Nephron progenitor cell (in vitro differentiated cells): ENCODE measurements at regions not wholly inside any gene's neighbourhood (a gene's known extent, or its start where the extent isn't known, plus 50 kb on each side); places are given as distances from the start of the nearest gene placed in this dataset.

Source experiments
- DNase-seq: peaks from one replicate; pipeline ENCODE4 v3.0.0; 2021
- H3K27ac Mint-ChIP-seq: 2 replicates; pipeline ENCODE4 v1.8.0; 2021; ENCODE audit warnings: mild to moderate bottlenecking, moderate library complexity, mixed read lengths
- H3K27me3 Mint-ChIP-seq: 2 replicates; pipeline ENCODE4 v1.8.0; 2021; ENCODE audit warnings: mild to moderate bottlenecking, low read depth, mixed read lengths; ENCODE audit not compliant: poor library complexity
- H3K36me3 Mint-ChIP-seq: 2 replicates; pipeline ENCODE4 v1.8.0; 2021; ENCODE audit warnings: low read depth, mixed read lengths
- H3K4me1 Mint-ChIP-seq: 2 replicates; pipeline ENCODE4 v1.8.0; 2021; ENCODE audit warnings: mixed read lengths
- H3K4me3 Mint-ChIP-seq: 2 replicates; pipeline ENCODE4 v1.8.0; 2021; ENCODE audit warnings: mild to moderate bottlenecking, moderate library complexity, mixed read lengths
- H3K9me3 Mint-ChIP-seq: 2 replicates; pipeline ENCODE4 v1.8.0; 2021; ENCODE audit warnings: mild to moderate bottlenecking, moderate library complexity, mixed read lengths
- CTCF ChIP-seq: fragments of 200-600 bp; sonication (generic); IDR thresholded peaks from 2 replicates; pipeline ENCODE4 v1.5.0; 2021; ENCODE audit warnings: antibody characterized with exemption

DNA sequence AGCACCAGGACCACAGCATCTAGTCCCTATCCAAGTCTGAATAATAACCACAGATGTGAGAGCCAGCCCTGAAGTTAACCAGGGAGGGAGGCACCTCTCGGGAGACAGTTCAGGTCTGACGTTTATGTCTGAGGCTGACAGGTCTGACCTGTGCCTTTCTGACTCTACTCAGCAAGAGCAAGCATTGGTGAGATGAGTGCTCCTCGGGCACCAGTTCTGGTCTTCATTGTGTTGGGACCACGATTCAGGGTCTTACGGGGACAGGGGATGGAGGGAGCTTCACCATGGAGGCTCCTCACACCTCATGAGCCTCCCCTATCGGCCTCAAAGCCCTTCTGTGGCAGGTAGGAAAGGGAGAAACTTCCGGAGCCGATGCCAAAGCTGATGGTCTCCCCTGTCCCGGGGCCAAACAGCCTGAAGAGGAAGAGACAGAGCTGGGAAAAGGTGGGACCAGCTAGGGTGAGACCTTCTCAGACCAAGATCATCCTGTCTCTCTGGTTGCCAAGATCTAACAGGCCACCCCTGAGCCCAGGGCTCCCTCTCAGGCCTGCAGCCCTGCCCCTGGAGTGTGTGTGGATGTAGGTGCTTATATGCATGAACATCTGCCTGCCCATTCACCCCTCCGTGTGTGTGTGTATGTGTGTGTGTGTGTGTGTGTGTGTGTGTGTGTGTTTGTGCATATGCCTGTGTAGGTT, 170.5 kb downstream of the VEGFA start:
- Mint-ChIP-seq H3K9me3 (peaks cover 14% of the 10 kb centered on the region), H3K36me3 (no peaks in the 10 kb centered on the region), H3K27ac (no peak overlapping the region), H3K4me1 (peaks cover 34% of the 10 kb centered on the region), H3K27me3 (peaks cover 91% of the 10 kb centered on the region), H3K4me3 (no peak overlapping the region)
- no peak for DNase-seq
- no peak for TF ChIP-seq CTCF

- Mint-ChIP-seq H3K4me1 (peaks cover 38% of the 10 kb centered on the region), H3K27ac (no peak overlapping the region), H3K36me3 (no peaks in the 10 kb centered on the region), H3K27me3 (peaks cover 91% of the 10 kb centered on the region), H3K9me3 (peaks cover 9% of the 10 kb centered on the region), H3K4me3 (no peak overlapping the region)
- TF ChIP-seq CTCF, result no peak
- DNase-seq, result no peak
Measured at GRCh38 chr6:43940071-43940392, 170.0 kb downstream of the VEGFA start.

- Mint-ChIP-seq H3K9me3 (peaks cover 4% of the 10 kb centered on the region), H3K36me3 (no peaks in the 10 kb centered on the region), H3K27me3 (peaks cover 93% of the 10 kb centered on the region), H3K4me1 (peaks cover 41% of the 10 kb centered on the region), H3K27ac (no peak overlapping the region), H3K4me3 (no peak overlapping the region)
- no peak for DNase-seq
- TF ChIP-seq CTCF, result no peak
Measured at GRCh38 chr6:43939281-43940070, 169.5 kb downstream of the VEGFA start.

GRCh38 chr6:43938178-43939105, 168.4 kb downstream of the VEGFA start:
- no peaks in the 10 kb centered on the region for H3K36me3 Mint-ChIP-seq
- H3K9me3 Mint-ChIP-seq, result no peaks in the 10 kb centered on the region
- no peak for DNase-seq
- peaks cover 93% of the 10 kb centered on the region for H3K27me3 Mint-ChIP-seq
- no peak overlapping the region for H3K4me3 Mint-ChIP-seq
- no peak overlapping the region for H3K27ac Mint-ChIP-seq
- peaks cover 51% of the 10 kb centered on the region for H3K4me1 Mint-ChIP-seq
- TF ChIP-seq CTCF, result no peak

DNA sequence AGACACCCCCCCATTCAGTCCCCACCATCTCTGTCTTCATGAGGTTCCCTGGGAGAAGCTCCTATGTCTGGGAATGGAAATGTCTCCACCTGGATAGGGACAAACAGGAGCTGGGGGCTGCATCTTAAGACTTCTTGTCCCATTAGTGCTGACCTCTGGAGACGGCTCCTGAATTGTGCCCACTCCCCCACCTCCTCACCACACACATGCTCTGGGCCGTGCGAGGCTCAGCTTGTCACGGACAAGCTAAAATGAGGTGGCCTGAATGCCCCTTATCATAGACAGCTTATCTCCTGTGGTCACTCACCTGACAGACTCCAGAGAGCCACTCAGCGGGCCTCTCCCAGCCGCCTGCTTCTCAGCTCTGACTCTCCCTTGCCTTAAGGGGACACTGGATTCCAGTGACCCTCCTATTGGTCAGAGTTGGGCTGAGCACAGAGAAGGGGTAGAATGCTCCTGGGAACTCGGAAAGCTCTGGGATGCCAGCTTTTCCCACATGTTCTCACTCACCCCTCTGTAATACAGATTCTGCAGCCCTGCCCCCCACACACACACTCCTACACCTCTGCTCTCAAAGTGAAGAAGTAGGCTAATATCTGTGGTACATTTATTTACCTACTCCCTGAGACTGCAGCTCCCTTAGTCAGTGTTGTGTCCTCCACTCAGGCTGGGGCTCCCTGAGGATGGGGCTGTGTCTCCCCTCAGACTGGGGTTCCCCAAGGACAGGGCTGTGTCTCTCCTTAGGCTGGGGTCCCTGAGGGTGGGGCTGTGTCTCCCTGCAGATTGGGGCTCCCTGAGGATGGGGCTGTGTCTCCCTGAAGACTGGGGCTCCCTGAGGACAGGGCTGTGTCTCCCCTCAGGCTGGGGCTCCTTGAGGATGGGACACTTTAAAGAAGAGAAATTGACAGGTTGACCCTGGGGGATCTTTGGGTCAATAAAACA, 167.5 kb downstream of the VEGFA start:
- Mint-ChIP-seq H3K27me3 (peaks cover 93% of the 10 kb centered on the region), H3K27ac (no peak overlapping the region), H3K4me3 (no peak overlapping the region), H3K4me1 (peaks cover 61% of the 10 kb centered on the region), H3K36me3 (no peaks in the 10 kb centered on the region), H3K9me3 (no peaks in the 10 kb centered on the region)
- no peak for DNase-seq
- no peak for TF ChIP-seq CTCF
